AG10803 (cell line): ENCODE measurements at regions not wholly inside any gene's neighbourhood (a gene's known extent, or its start where the extent isn't known, plus 50 kb on each side); places are given as distances from the start of the nearest gene placed in this dataset.

Source experiments
- DNase-seq: peaks from one replicate; pipeline ENCODE4 v3.0.0; 2010; ENCODE audit warnings: low read depth
- H3K4me3 ChIP-seq: 2 replicates; pipeline ENCODE4 v1.5.1; 2011; ENCODE audit warnings: mild to moderate bottlenecking, low read length, control low read depth
- CTCF ChIP-seq: conservative IDR thresholded peaks from 2 replicates; pipeline ENCODE4 v1.5.1; 2011; ENCODE audit warnings: mild to moderate bottlenecking, low read length, control low read depth, inconsistent platforms

GRCh38 chr9:135345775-135346433, 133.7 kb upstream of the PPP1R26 start:
- no peak overlapping the region for H3K4me3 ChIP-seq
- no peak for TF ChIP-seq CTCF
- no peak for DNase-seq

- DNase-seq = no peak
- no peak for TF ChIP-seq CTCF
- no peak overlapping the region for H3K4me3 ChIP-seq
Measured at GRCh38 chr9:135346438-135347050, 133.0 kb upstream of the PPP1R26 start.

- H3K4me3 ChIP-seq = no peak overlapping the region
- no peak for DNase-seq
- TF ChIP-seq CTCF = no peak
Measured at GRCh38 chr9:135347461-135347860, 132.1 kb upstream of the PPP1R26 start.

- TF ChIP-seq CTCF = no peak
- no peak overlapping the region for H3K4me3 ChIP-seq
- DNase-seq = no peak
Measured at GRCh38 chr9:135348076-135348787, 131.3 kb upstream of the PPP1R26 start.

GRCh38 chr9:135348788-135349150, 130.8 kb upstream of the PPP1R26 start:
- no peak overlapping the region for H3K4me3 ChIP-seq
- no peak for DNase-seq
- TF ChIP-seq CTCF = no peak

- no peak for DNase-seq
- no peak for TF ChIP-seq CTCF
- H3K4me3 ChIP-seq = no peak overlapping the region
Measured at GRCh38 chr9:135349212-135350002, 130.2 kb upstream of the PPP1R26 start.

GRCh38 chr9:135350003-135350315, 129.6 kb upstream of the PPP1R26 start:
- no peak for DNase-seq
- no peak overlapping the region for H3K4me3 ChIP-seq

More at GRCh38 chr9:135350003-135350315, 129.6 kb upstream of the PPP1R26 start:
- no peak for TF ChIP-seq CTCF
